ENCODE measurements at regions not wholly inside any gene's neighbourhood (a gene's known extent, or its start where the extent isn't known, plus 50 kb on each side); places are given as distances from the start of the nearest gene placed in this dataset.
"Not testable (repeated sequence)": the region's sequence is repeated elsewhere in the genome, so short reads cannot be mapped to it uniquely, and the experiment has no call there.

- not testable (repeated sequence) for H3K27me3 ChIP-seq (ENCODE audit: control insufficient read depth, insufficient read depth, low read length); FAIRE-seq; H3K4me3 ChIP-seq (ENCODE audit: low read depth, low read length); H3K36me3 ChIP-seq (ENCODE audit: control insufficient read depth, insufficient read depth, low read length); DNase-seq (ENCODE audit: low read depth)
Observed at GRCh38 chr2:91422102-91422501, 2730.6 kb downstream of the RPIA start.

- DNase-seq (ENCODE audit: low read depth); FAIRE-seq; H3K27me3 ChIP-seq (ENCODE audit: control insufficient read depth, insufficient read depth, low read length); H3K36me3 ChIP-seq (ENCODE audit: control insufficient read depth, insufficient read depth, low read length); H3K4me3 ChIP-seq (ENCODE audit: low read depth, low read length): not testable (repeated sequence)
Observed at GRCh38 chr2:91427148-91427547, 2735.7 kb downstream of the RPIA start.

DNA sequence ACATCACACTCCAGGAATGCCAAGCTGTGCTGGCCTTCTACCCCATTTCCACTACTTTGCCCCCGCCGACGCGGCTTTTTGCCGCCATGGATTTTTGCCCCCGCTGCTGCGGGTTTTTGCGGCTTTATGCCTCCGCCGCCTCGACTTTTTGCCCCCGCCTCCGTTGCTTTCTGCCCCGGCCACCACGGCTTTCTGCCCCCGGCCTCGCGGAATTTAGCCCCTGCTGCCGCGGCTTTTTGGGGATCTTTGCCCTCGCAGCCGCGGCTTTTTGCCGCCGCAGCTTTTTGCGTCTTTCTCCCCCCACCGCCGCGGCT is 2750.4 kb downstream of the RPIA start:
- not testable (repeated sequence) for DNase-seq (ENCODE audit: low read depth); FAIRE-seq
- H3K4me3 ChIP-seq (ENCODE audit: low read depth, low read length): peak overlapping the region; percentile 4

GRCh38 chr2:91442246-91442905 is 2750.9 kb downstream of the RPIA start:
- TF ChIP-seq CTCF (IDR thresholded peaks at IDR 0.05; ENCODE audit: insufficient read depth, low read length, severe bottlenecking): no peak
- DNase-seq (ENCODE audit: low read depth): no peak
- Histone ChIP-seq H3K27me3 (ENCODE audit: control insufficient read depth, insufficient read depth, low read length) (peaks cover 4% of the 10 kb centered on the region), H3K4me3 (ENCODE audit: low read depth, low read length) (peak overlapping the region; percentile 8), H3K36me3 (ENCODE audit: control insufficient read depth, insufficient read depth, low read length) (no peaks in the 10 kb centered on the region)
- no peak for FAIRE-seq

More for the DNA sequence above, 2750.4 kb downstream of the RPIA start:
- H3K36me3 ChIP-seq (ENCODE audit: control insufficient read depth, insufficient read depth, low read length); H3K27me3 ChIP-seq (ENCODE audit: control insufficient read depth, insufficient read depth, low read length): not testable (repeated sequence)

DNA sequence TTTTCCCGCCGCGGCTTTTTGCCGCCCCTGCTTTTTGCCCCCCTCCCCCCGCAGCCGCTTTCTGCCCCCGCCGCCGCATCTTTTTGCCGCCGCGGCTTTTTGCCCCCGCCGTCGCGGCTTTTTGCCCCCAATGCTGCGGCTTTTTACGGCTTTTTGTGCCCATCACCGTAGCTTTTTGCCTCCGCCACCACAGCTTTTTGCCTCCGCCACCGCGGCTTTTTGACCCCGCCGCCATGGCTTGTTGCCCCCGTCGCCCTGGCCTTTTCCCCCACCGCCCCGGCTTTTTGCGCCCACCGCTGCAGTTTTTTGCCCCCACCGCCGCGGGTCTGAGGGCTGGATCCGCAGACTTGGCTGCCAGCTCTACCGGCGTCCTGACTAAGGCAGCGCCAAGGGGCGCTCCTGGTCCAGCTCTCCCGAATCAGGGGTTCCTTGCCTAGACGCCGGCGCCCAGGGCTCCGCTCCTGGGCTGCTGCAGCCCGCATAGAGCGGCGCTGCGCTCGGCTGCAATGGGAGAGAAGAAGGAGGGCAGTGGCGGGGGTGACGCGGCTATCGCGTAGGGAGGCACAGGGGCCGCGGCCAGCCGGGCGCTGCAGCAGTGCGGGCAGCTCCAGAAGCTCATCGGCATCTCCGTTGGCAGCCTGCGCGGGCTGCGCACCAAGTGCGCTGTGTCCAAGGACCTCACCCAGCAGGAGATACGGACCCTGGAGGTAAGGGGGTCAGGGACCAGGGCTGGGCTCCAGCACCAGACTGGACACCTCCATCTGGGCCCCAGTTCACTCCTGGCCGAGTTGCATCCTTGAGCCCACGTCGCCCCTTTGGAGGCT is 2751.6 kb downstream of the RPIA start:
- not testable (repeated sequence) for FAIRE-seq; H3K36me3 ChIP-seq (ENCODE audit: control insufficient read depth, insufficient read depth, low read length); H3K27me3 ChIP-seq (ENCODE audit: control insufficient read depth, insufficient read depth, low read length); H3K4me3 ChIP-seq (ENCODE audit: low read depth, low read length); DNase-seq (ENCODE audit: low read depth)

GRCh38 chr2:91443730-91444115 is 2752.2 kb downstream of the RPIA start:
- DNase-seq (ENCODE audit: low read depth); FAIRE-seq; H3K27me3 ChIP-seq (ENCODE audit: control insufficient read depth, insufficient read depth, low read length); H3K36me3 ChIP-seq (ENCODE audit: control insufficient read depth, insufficient read depth, low read length); H3K4me3 ChIP-seq (ENCODE audit: low read depth, low read length): not testable (repeated sequence)

DNA sequence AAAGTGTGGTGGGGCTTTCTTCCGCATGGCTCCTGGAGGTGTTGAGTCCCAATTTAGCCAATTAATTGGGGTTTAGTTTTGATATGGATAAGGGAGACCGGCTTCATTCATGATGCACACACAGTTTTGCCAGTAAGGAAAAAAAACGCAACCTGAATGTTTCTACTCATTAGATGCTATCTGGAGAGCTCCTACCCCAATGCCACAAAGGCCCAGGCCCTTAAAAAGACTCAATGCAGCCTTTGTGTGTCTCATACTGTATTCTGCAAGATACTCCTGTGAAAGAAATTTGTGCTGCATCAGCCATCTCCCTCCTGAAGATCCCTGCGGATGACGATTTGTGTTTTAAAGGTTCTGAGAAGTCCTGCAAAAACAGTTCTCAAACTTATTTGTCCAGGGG is 2754.2 kb downstream of the RPIA start:
- not testable (repeated sequence) for DNase-seq (ENCODE audit: low read depth); FAIRE-seq; H3K27me3 ChIP-seq (ENCODE audit: control insufficient read depth, insufficient read depth, low read length); H3K36me3 ChIP-seq (ENCODE audit: control insufficient read depth, insufficient read depth, low read length); H3K4me3 ChIP-seq (ENCODE audit: low read depth, low read length)

DNA sequence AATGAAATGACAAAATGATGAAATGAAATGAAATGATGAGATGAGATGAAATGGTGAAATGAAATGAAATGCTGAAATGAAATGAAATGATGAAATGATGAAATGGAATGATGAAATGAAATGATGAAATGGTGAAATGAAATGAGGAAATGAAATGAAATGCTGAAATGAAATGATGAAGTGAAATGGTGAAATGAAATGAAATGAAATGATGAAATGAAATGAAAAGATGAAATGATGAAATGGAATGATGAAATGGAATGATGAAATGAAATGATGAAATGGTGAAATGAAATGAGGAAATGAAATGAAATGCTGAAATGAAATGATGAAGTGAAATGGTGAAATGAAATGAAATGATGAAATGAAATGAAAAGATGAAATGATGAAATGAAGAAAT is 2755.0 kb downstream of the RPIA start:
- DNase-seq (ENCODE audit: low read depth); H3K36me3 ChIP-seq (ENCODE audit: control insufficient read depth, insufficient read depth, low read length); H3K27me3 ChIP-seq (ENCODE audit: control insufficient read depth, insufficient read depth, low read length); H3K4me3 ChIP-seq (ENCODE audit: low read depth, low read length); FAIRE-seq: not testable (repeated sequence)

DNA sequence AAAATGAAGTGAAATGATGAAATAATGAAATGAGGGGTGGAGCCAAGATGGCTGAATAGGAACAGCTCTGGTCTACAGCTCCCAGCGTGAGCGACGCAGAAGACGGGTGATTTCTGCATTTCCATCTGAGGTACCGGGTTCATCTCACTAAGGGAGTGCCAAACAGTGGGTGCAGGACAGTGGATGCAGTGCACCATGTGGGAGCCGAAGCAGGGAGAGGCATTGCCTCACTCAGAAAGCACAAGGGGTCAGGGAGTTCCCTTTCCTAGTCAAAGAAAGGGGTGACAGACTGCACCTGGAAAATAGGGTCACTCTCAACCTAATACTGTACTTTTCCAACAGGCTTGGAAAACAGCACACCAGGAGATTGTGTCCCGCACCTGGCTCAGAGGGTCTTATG is 2755.4 kb downstream of the RPIA start:
- H3K36me3 ChIP-seq (ENCODE audit: control insufficient read depth, insufficient read depth, low read length); H3K27me3 ChIP-seq (ENCODE audit: control insufficient read depth, insufficient read depth, low read length); H3K4me3 ChIP-seq (ENCODE audit: low read depth, low read length); DNase-seq (ENCODE audit: low read depth); FAIRE-seq: not testable (repeated sequence)

- not testable (repeated sequence) for H3K4me3 ChIP-seq (ENCODE audit: low read depth, low read length); DNase-seq (ENCODE audit: low read depth); H3K36me3 ChIP-seq (ENCODE audit: control insufficient read depth, insufficient read depth, low read length); FAIRE-seq; H3K27me3 ChIP-seq (ENCODE audit: control insufficient read depth, insufficient read depth, low read length)
Observed at GRCh38 chr2:91447508-91447907, 2756.0 kb downstream of the RPIA start.

GRCh38 chr2:91462292-91462691 is 2770.8 kb downstream of the RPIA start:
- not testable (repeated sequence) for FAIRE-seq; H3K36me3 ChIP-seq (ENCODE audit: control insufficient read depth, insufficient read depth, low read length); H3K4me3 ChIP-seq (ENCODE audit: low read depth, low read length); DNase-seq (ENCODE audit: low read depth); H3K27me3 ChIP-seq (ENCODE audit: control insufficient read depth, insufficient read depth, low read length)

DNA sequence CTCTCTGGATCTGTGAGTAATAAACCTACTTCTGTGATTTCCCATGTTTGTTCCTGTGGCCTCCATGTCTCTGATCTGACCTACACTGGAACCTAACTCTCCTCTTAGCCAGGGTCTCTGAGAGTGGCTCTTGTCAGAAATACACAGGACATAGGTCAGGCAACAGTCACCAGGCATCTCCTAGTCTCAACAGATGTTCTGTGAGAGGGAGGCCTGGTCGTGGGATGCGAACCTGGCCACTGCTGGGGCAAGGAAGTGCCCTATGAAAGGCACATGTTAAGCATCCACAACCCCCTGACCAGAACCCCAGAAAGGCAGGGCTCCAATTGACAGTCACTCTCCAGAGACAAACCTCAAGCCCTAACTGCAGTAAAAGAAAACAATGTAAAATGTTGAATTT is 2771.5 kb downstream of the RPIA start:
- FAIRE-seq; H3K27me3 ChIP-seq (ENCODE audit: control insufficient read depth, insufficient read depth, low read length); DNase-seq (ENCODE audit: low read depth); H3K36me3 ChIP-seq (ENCODE audit: control insufficient read depth, insufficient read depth, low read length); H3K4me3 ChIP-seq (ENCODE audit: low read depth, low read length): not testable (repeated sequence)

GRCh38 chr2:91466780-91467363 is 2775.4 kb downstream of the RPIA start:
- not testable (repeated sequence) for H3K4me3 ChIP-seq (ENCODE audit: low read depth, low read length); FAIRE-seq; H3K27me3 ChIP-seq (ENCODE audit: control insufficient read depth, insufficient read depth, low read length); H3K36me3 ChIP-seq (ENCODE audit: control insufficient read depth, insufficient read depth, low read length); DNase-seq (ENCODE audit: low read depth)

Measured in bronchial epithelial cell (primary cell).